IMR-90 (cell line): ENCODE measurements at regions not wholly inside any gene's neighbourhood (a gene's known extent, or its start where the extent isn't known, plus 50 kb on each side); places are given as distances from the start of the nearest gene placed in this dataset.

Experiments used
- ATAC-seq: fragments of 200-7000 bp; cut with Tn5 transposase; 2 replicates; pipeline ENCODE4 v1.9.1; 2020; ENCODE audit warnings: low read depth, mild to moderate bottlenecking, moderate library complexity
- BruUV-seq: library from RNA; stranded (reverse); fragments of 400-500 nt; replicated peaks from 2 replicates; lab custom pipeline; 2021; lab: Mats Ljungman, UMichigan
- CTCF ChIA-PET: fragments of 300-600 bp; formaldehyde crosslinking; extraction: SDS; loops from one replicate; lab custom pipeline; 2021; ENCODE audit warnings: antibody characterized with exemption; lab: Yijun Ruan, JAX
- POLR2A ChIA-PET: fragments of 300-600 bp; sonication (Branson Sonifier 250); formaldehyde crosslinking; loops from one replicate; lab custom pipeline; 2022; ENCODE audit warnings: antibody characterized with exemption; ENCODE audit not compliant: unreplicated experiment; lab: Charles Lee
- DNase-seq: peaks from one replicate; pipeline ENCODE4 v3.0.0; 2013
- H2AFZ ChIP-seq: replicated peaks from 2 replicates; pipeline ENCODE3; 2013; ENCODE audit warnings: low read length, mild to moderate bottlenecking; ENCODE audit not compliant: poor library complexity
- H2AK5ac ChIP-seq: 2 replicates; pipeline ENCODE4 v1.6.1; 2013; ENCODE audit warnings: low read depth, low read length, inconsistent platforms
- H2AK9ac ChIP-seq: replicated peaks from 2 replicates; pipeline ENCODE3; 2013; ENCODE audit warnings: mild to moderate bottlenecking, low read depth, low read length, moderate library complexity; ENCODE audit not compliant: poor library complexity
- H2BK120ac ChIP-seq: 2 replicates; pipeline ENCODE4 v1.6.1; 2013; ENCODE audit warnings: low read depth, low read length, inconsistent platforms
- H2BK15ac ChIP-seq: 3 replicates; pipeline ENCODE4 v1.6.1; 2013; ENCODE audit warnings: low read depth, low read length, inconsistent platforms
- H2BK20ac ChIP-seq: 2 replicates; pipeline ENCODE4 v1.6.1; 2013; ENCODE audit warnings: low read depth, mild to moderate bottlenecking, inconsistent platforms, low read length, moderate library complexity
- H2BK5ac ChIP-seq: 2 replicates; pipeline ENCODE4 v1.6.1; 2013; ENCODE audit warnings: mild to moderate bottlenecking, low read depth, low read length, inconsistent platforms; ENCODE audit not compliant: poor library complexity, severe bottlenecking
- H3K14ac ChIP-seq: replicated peaks from 2 replicates; pipeline ENCODE4 v1.6.1; 2013; ENCODE audit warnings: low read depth, low read length, inconsistent platforms
- H3K18ac ChIP-seq: 2 replicates; pipeline ENCODE4 v1.6.1; 2013; ENCODE audit warnings: low read depth, low read length, control low read depth
- H3K23ac ChIP-seq: 2 replicates; pipeline ENCODE4 v1.6.1; 2013; ENCODE audit warnings: low read depth, low read length, inconsistent platforms
- H3K27ac ChIP-seq: 2 replicates; pipeline ENCODE4 v1.5.1; 2013; ENCODE audit warnings: mild to moderate bottlenecking, control low read depth, low read length; ENCODE audit not compliant: insufficient read depth
- H3K27me3 ChIP-seq: 2 replicates; pipeline ENCODE4 v1.6.1; 2013; ENCODE audit warnings: low read length; ENCODE audit not compliant: control insufficient read depth, insufficient read depth
- H3K36me3 ChIP-seq: 2 replicates; pipeline ENCODE4 v1.6.1; 2013; ENCODE audit warnings: low read length, mixed read lengths; ENCODE audit not compliant: control insufficient read depth, insufficient read depth
- H3K4ac ChIP-seq: 2 replicates; pipeline ENCODE4 v1.6.1; 2013; ENCODE audit warnings: low read depth, low read length, inconsistent platforms
- H3K4me1 ChIP-seq: 2 replicates; pipeline ENCODE4 v1.6.1; 2013; ENCODE audit warnings: low read length, mixed read lengths; ENCODE audit not compliant: control insufficient read depth, insufficient read depth
- H3K4me2 ChIP-seq: 2 replicates; pipeline ENCODE4 v1.6.1; 2013; ENCODE audit warnings: low read depth, mild to moderate bottlenecking, control low read depth, low read length, moderate library complexity
- H3K4me3 ChIP-seq: 2 replicates; pipeline ENCODE4 v1.5.1; 2013; ENCODE audit warnings: low read depth, mild to moderate bottlenecking, control low read depth, low read length, moderate library complexity; ENCODE audit not compliant: insufficient read depth
- H3K56ac ChIP-seq: 2 replicates; pipeline ENCODE4 v1.6.1; 2013; ENCODE audit warnings: low read length, inconsistent platforms; ENCODE audit not compliant: insufficient read depth; ENCODE audit errors: extremely low read depth
- H3K79me1 ChIP-seq, 2 experiments: 2 replicates each; pipeline ENCODE4 v1.6.1; 2013; ENCODE audit warnings: low read length in 2 of 2, inconsistent platforms in 1 of 2, low read depth in 1 of 2
- H3K9ac ChIP-seq: 2 replicates; pipeline ENCODE4 v1.6.1; 2013; ENCODE audit warnings: low read depth, low read length, control low read depth
- H3K9me1 ChIP-seq: 2 replicates; pipeline ENCODE4 v1.6.1; 2013; ENCODE audit warnings: low read length, inconsistent platforms; ENCODE audit not compliant: insufficient read depth
- H3K9me3 ChIP-seq: 2 replicates; pipeline ENCODE4 v1.6.1; 2013; ENCODE audit warnings: low read length; ENCODE audit not compliant: control insufficient read depth, insufficient read depth
- H4K20me1 ChIP-seq: 2 replicates; pipeline ENCODE4 v1.6.1; 2013; ENCODE audit warnings: low read length, inconsistent platforms; ENCODE audit not compliant: insufficient read depth
- H4K5ac ChIP-seq: 2 replicates; pipeline ENCODE4 v1.6.1; 2013; ENCODE audit warnings: mild to moderate bottlenecking, low read depth, low read length, control low read depth
- H4K8ac ChIP-seq, 2 experiments: 2 replicates each; pipeline ENCODE4 v1.6.1; 2013; ENCODE audit warnings: low read depth in 2 of 2, low read length in 2 of 2, control low read depth in 1 of 2, inconsistent platforms in 1 of 2
- H4K91ac ChIP-seq: 2 replicates; pipeline ENCODE4 v1.6.1; 2013; ENCODE audit warnings: low read depth, low read length, inconsistent platforms; ENCODE audit not compliant: insufficient read depth
- MAZ ChIP-seq: IDR thresholded peaks from 2 replicates; pipeline ENCODE4 v1.6.1; 2012; ENCODE audit warnings: low read depth, mild to moderate bottlenecking, low read length, improper control_type of control experiment, moderate library complexity, borderline replicate concordance
- RAD21 ChIP-seq: IDR thresholded peaks from 2 replicates; pipeline ENCODE4 v1.6.1; 2012; ENCODE audit warnings: low read length, improper control_type of control experiment
- RCOR1 ChIP-seq: IDR thresholded peaks from 2 replicates; pipeline ENCODE4 v1.6.1; 2012; ENCODE audit warnings: mild to moderate bottlenecking, low read length, improper control_type of control experiment; ENCODE audit not compliant: insufficient replicate concordance
- WGBS, 2 experiments: methylation state at CpG; one replicate each; pipeline versions ENCODE4 v1.1.5 to v1.1.7; 2013; ENCODE audit warnings: missing lambda C conversion rate in 2 of 2; ENCODE audit not compliant: insufficient read length in 1 of 2; ENCODE audit errors: extremely low coverage in 2 of 2; 5-methylcytosine and 5-hydroxymethylcytosine counted together
- dilution Hi-C: fragments of 300-500 bp; cut with HindIII; formaldehyde crosslinking; loops from one replicate; pipeline ENCODE4 v1.14.3; 2018; ENCODE audit warnings: low sequenced_read_pairs; ENCODE audit not compliant: unreplicated experiment
- in situ Hi-C: fragments of 300-500 bp; cut with MboI; formaldehyde crosslinking; loops from 3 replicates; pipeline ENCODE4 v1.14.3; 2019; ENCODE audit warnings: low sequenced_read_pairs, inconsistent platforms, mixed read lengths
- intact Hi-C: fragments of 100-400 bp; cut with micrococcal nuclease; formaldehyde crosslinking; loops from 2 replicates; pipeline ENCODE4 v1.10.0; 2022
- TF ChIP-seq, protein P1 (sequence below): fragments of 150-350 bp; IDR thresholded peaks from 2 replicates; pipeline ENCODE4 v1.6.1; 2017; ENCODE audit warnings: mild to moderate bottlenecking, antibody characterized with exemption, low read length, low read depth

DNA sequence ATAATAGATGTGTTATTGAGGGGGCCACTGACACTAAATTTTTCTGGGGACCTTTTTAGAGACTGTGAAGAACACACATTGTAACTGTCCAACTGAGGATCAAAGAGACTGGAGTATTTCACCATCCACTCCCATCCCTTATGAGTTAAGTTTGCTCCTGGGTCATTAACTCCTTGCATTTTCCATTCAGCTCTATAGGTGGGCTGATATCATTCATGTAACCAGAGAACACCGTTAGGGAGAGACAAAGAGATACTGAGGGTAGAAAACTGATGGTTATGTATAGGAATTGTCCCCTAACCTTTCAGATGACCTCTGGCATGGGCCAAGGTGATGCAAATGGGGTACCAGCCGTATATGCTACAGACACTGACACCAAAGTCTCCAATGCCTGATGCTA, 142.4 kb upstream of the TLR4 start:
- H3K56ac ChIP-seq, result no peak overlapping the region
- CTCF ChIA-PET, result no interaction called here
- no peak overlapping the region for H3K18ac ChIP-seq
- no peak overlapping the region for H4K5ac ChIP-seq
- H4K8ac ChIP-seq, result no peak overlapping the region
- no peaks in the 10 kb centered on the region for H3K27me3 ChIP-seq
- in situ Hi-C loops, result no loop called here
- H3K9me1 ChIP-seq, result no peaks in the 10 kb centered on the region
- no peak overlapping the region for H2BK20ac ChIP-seq
- H2AK5ac ChIP-seq, result no peak overlapping the region
- H3K4me1 ChIP-seq, result no peaks in the 10 kb centered on the region
- no peak overlapping the region for H3K4ac ChIP-seq
- no peak overlapping the region for H2AFZ ChIP-seq
- H4K91ac ChIP-seq, result no peak overlapping the region
- H3K27ac ChIP-seq, result no peak overlapping the region
- H3K9ac ChIP-seq, result no peak overlapping the region
- no peak overlapping the region for H3K4me3 ChIP-seq
- no peak overlapping the region for H2BK120ac ChIP-seq
- no TSS peak for BruUV-seq
- POLR2A ChIA-PET, result no interaction called here
- dilution Hi-C loops, result no loop called here
- no peak overlapping the region for H2BK5ac ChIP-seq
- no peaks in the 10 kb centered on the region for H3K79me1 ChIP-seq
- peaks cover 2% of the 10 kb centered on the region; the same call in 1 of the 2 replicates for H3K9me3 ChIP-seq
- no peak overlapping the region for H3K14ac ChIP-seq
- no peak overlapping the region for H3K23ac ChIP-seq
- no CpG with 5 or more reads among the region's 2 CpGs for WGBS, 2 experiments
- DNase-seq, result no peak
- H4K20me1 ChIP-seq, result no peaks in the 10 kb centered on the region
- H3K36me3 ChIP-seq, result no peaks in the 10 kb centered on the region
- H2BK15ac ChIP-seq, result no peak overlapping the region
- intact Hi-C loops, result no loop called here
- TF ChIP-seq, protein P1, sequence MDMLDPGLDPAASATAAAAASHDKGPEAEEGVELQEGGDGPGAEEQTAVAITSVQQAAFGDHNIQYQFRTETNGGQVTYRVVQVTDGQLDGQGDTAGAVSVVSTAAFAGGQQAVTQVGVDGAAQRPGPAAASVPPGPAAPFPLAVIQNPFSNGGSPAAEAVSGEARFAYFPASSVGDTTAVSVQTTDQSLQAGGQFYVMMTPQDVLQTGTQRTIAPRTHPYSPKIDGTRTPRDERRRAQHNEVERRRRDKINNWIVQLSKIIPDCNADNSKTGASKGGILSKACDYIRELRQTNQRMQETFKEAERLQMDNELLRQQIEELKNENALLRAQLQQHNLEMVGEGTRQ, result no peak
- TF ChIP-seq MAZ (no peak), RCOR1 (no peak), RAD21 (no peak)
- no peak overlapping the region for H2AK9ac ChIP-seq
- no peak for ATAC-seq
- H3K4me2 ChIP-seq, result no peak overlapping the region
